ENCODE measurements at regions not wholly inside any gene's neighbourhood (a gene's known extent, or its start where the extent isn't known, plus 50 kb on each side); places are given as distances from the start of the nearest gene placed in this dataset.

DNA sequence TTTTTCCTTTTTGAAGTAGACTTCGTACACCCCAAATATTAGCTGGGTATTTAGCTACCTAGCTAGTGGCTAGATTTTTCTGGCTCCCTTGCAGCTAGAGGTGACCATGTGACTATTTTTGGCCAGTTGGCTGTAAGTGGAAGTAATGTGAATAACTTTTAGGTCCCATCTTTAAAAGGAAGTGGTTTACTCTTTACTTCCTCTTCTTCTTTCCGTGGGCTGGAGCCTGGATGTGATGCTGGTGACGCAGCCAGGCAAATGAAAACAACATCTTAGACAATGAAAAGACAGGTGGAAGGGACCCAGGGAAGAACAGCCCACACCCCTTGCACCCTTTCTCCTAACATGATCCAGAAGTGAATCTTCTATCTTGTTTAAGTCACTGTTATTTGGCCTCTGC lies 245.5 kb downstream of the ATP23 start:
- no peak overlapping the region for H3K4me3 Mint-ChIP-seq
- TF ChIP-seq, protein P1, sequence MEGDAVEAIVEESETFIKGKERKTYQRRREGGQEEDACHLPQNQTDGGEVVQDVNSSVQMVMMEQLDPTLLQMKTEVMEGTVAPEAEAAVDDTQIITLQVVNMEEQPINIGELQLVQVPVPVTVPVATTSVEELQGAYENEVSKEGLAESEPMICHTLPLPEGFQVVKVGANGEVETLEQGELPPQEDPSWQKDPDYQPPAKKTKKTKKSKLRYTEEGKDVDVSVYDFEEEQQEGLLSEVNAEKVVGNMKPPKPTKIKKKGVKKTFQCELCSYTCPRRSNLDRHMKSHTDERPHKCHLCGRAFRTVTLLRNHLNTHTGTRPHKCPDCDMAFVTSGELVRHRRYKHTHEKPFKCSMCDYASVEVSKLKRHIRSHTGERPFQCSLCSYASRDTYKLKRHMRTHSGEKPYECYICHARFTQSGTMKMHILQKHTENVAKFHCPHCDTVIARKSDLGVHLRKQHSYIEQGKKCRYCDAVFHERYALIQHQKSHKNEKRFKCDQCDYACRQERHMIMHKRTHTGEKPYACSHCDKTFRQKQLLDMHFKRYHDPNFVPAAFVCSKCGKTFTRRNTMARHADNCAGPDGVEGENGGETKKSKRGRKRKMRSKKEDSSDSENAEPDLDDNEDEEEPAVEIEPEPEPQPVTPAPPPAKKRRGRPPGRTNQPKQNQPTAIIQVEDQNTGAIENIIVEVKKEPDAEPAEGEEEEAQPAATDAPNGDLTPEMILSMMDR (IDR thresholded peaks at IDR 0.05) = no peak
- Histone ChIP-seq H3K36me3 (ENCODE audit: control insufficient read depth, insufficient read depth, low read length) (no peaks in the 10 kb centered on the region), H3K4me3 (ENCODE audit: low read length) (no peak overlapping the region), H3K4me1 (ENCODE audit: control insufficient read depth, insufficient read depth, low read length) (no peaks in the 10 kb centered on the region), H3K9me3 (ENCODE audit: control insufficient read depth, insufficient read depth, low read length) (peaks cover 5% of the 10 kb centered on the region), H3K27me3 (ENCODE audit: control insufficient read depth, insufficient read depth, low read length) (no peaks in the 10 kb centered on the region), H3K27ac (ENCODE audit: low read length) (no peak overlapping the region)
- DNase-seq (no peak), ATAC-seq (no peak)
- peaks cover 3 to 5% of the 10 kb centered on the region in 2 donors for H3K9me3 Mint-ChIP-seq
- H3K36me3 Mint-ChIP-seq = peaks cover 11% of the 10 kb centered on the region
- no peaks in the 10 kb centered on the region for H3K4me1 Mint-ChIP-seq
- intact Hi-C loops (cut with micrococcal nuclease) = no loop called here
- H3K27me3 Mint-ChIP-seq (ENCODE audit: low read depth in 2 of 2) = no peaks in the 10 kb centered on the region
- 3% methylated on average over 2 of the region's 3 CpGs for WGBS (ENCODE audit: insufficient coverage)
- H3K27ac Mint-ChIP-seq = no peak overlapping the region

DNA sequence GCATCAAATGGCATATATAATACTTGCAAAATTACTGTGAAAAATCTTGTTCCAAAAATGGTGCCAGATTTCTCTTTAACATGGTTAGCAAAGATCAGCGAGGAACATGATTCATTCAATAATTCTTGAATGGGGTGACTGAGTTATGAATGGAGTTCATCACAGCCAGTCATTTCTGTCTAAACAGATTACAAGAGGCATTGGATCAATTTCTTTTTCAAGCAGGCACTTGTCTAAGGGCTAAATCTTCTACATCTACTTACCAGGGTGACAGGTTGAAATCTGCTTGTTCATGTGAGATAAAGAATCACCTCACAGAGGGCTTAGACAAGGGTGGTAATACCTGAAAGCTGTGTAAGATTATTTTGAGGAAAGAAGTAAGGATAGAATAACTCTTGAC lies 247.7 kb downstream of the ATP23 start:
- no peak overlapping the region for H3K4me3 ChIP-seq (ENCODE audit: low read length)
- Mint-ChIP-seq H3K4me3 (no peak overlapping the region), H3K9me3 (peaks cover 5% of the 10 kb centered on the region in 2 donors), H3K27ac (no peak overlapping the region), H3K4me1 (no peaks in the 10 kb centered on the region), H3K36me3 (peaks cover 11% of the 10 kb centered on the region), H3K27me3 (ENCODE audit: low read depth in 2 of 2) (no peaks in the 10 kb centered on the region)
- no peaks in the 10 kb centered on the region for H3K4me1 ChIP-seq (ENCODE audit: control insufficient read depth, insufficient read depth, low read length)
- intact Hi-C loops (cut with micrococcal nuclease) = no loop called here
- 100% methylated on average over 1 of the region's 1 CpG for WGBS (ENCODE audit: insufficient coverage)
- TF ChIP-seq, protein P1 (IDR thresholded peaks at IDR 0.05) = no peak
- ATAC-seq (no peak), DNase-seq (no peak)
- H3K27me3 ChIP-seq (ENCODE audit: control insufficient read depth, insufficient read depth, low read length) = no peaks in the 10 kb centered on the region
- peaks cover 5% of the 10 kb centered on the region for H3K9me3 ChIP-seq (ENCODE audit: control insufficient read depth, insufficient read depth, low read length)
- H3K36me3 ChIP-seq (ENCODE audit: control insufficient read depth, insufficient read depth, low read length) = no peaks in the 10 kb centered on the region
- H3K27ac ChIP-seq (ENCODE audit: low read length) = no peak overlapping the region

DNA sequence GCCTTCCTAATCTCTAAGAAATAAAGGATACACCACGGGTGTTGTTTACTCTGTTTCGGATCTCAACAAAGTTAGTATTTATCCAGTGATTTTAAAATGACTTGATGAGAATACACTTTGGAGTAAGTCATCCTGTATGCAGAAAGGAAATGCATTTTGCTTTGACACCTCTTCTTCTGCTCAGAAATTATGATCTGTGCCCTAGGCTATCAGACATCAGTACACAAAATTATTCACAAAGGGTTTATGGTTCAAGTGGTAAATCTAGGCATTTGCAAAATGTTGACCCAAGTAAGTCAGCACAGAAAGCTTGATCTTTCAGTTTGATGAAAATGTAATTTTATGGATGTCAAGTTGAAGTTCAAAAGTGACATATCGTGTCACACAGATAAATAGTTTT lies 248.5 kb downstream of the ATP23 start:
- Mint-ChIP-seq H3K36me3 (peaks cover 11% of the 10 kb centered on the region), H3K4me1 (no peaks in the 10 kb centered on the region), H3K9me3 (peaks cover 5 to 9% of the 10 kb centered on the region in 2 donors), H3K27me3 (ENCODE audit: low read depth in 2 of 2) (no peaks in the 10 kb centered on the region), H3K4me3 (no peak overlapping the region), H3K27ac (no peak overlapping the region)
- Histone ChIP-seq H3K9me3 (ENCODE audit: control insufficient read depth, insufficient read depth, low read length) (peaks cover 5% of the 10 kb centered on the region), H3K27me3 (ENCODE audit: control insufficient read depth, insufficient read depth, low read length) (no peaks in the 10 kb centered on the region), H3K4me3 (ENCODE audit: low read length) (no peak overlapping the region), H3K4me1 (ENCODE audit: control insufficient read depth, insufficient read depth, low read length) (no peaks in the 10 kb centered on the region), H3K36me3 (ENCODE audit: control insufficient read depth, insufficient read depth, low read length) (no peaks in the 10 kb centered on the region), H3K27ac (ENCODE audit: low read length) (no peak overlapping the region)
- DNase-seq (no peak), ATAC-seq (no peak)
- WGBS (ENCODE audit: insufficient coverage) = 96% methylated on average over 3 of the region's 3 CpGs
- intact Hi-C loops (cut with micrococcal nuclease) = no loop called here
- TF ChIP-seq, protein P1 (IDR thresholded peaks at IDR 0.05) = no peak

DNA sequence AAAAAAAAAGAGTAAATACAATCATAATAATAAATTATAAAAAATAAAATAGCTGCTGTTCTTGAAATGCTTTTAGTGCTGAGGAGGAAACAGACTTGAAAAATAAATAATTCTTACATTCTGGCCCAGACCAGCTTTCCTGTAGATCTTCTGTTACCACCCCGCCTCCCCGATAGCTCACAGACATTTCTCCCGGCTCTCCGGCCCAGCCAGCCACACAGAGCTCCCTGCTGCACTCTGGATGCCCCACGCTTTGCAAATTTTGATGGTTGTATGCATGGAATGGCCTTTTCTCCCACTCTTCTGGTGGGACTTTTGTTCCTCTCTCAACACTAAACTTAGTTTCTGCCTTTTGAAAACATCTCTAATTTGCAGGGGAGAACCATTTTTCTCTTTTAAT lies 249.3 kb downstream of the ATP23 start:
- Mint-ChIP-seq H3K4me1 (no peaks in the 10 kb centered on the region), H3K9me3 (peaks cover 5 to 6% of the 10 kb centered on the region in 2 donors), H3K27me3 (ENCODE audit: low read depth in 2 of 2) (no peaks in the 10 kb centered on the region), H3K36me3 (peaks cover 11% of the 10 kb centered on the region), H3K27ac (no peak overlapping the region), H3K4me3 (no peak overlapping the region)
- intact Hi-C loops (cut with micrococcal nuclease) = no loop called here
- DNase-seq (no peak), ATAC-seq (no peak)
- TF ChIP-seq, protein P1 (IDR thresholded peaks at IDR 0.05) = no peak
- Histone ChIP-seq H3K4me3 (ENCODE audit: low read length) (no peak overlapping the region), H3K36me3 (ENCODE audit: control insufficient read depth, insufficient read depth, low read length) (no peaks in the 10 kb centered on the region), H3K4me1 (ENCODE audit: control insufficient read depth, insufficient read depth, low read length) (no peaks in the 10 kb centered on the region), H3K27me3 (ENCODE audit: control insufficient read depth, insufficient read depth, low read length) (no peaks in the 10 kb centered on the region), H3K9me3 (ENCODE audit: control insufficient read depth, insufficient read depth, low read length) (peaks cover 5% of the 10 kb centered on the region), H3K27ac (ENCODE audit: low read length) (no peak overlapping the region)
- 91% methylated on average over 5 of the region's 5 CpGs for WGBS (ENCODE audit: insufficient coverage)

Data from natural killer cell (primary cell).